Ramos (cell line): ENCODE measurements at regions not wholly inside any gene's neighbourhood (a gene's known extent, or its start where the extent isn't known, plus 50 kb on each side); places are given as distances from the start of the nearest gene placed in this dataset.
"Not testable (repeated sequence)": the region's sequence is repeated elsewhere in the genome, so short reads cannot be mapped to it uniquely, and the experiment has no call there.

Experiments
- in situ Hi-C: fragments of 300-500 bp; cut with MboI; formaldehyde crosslinking; loops from one replicate; pipeline ENCODE4 v1.14.3; 2022; ENCODE audit warnings: low sequenced_read_pairs; ENCODE audit not compliant: unreplicated experiment

DNA sequence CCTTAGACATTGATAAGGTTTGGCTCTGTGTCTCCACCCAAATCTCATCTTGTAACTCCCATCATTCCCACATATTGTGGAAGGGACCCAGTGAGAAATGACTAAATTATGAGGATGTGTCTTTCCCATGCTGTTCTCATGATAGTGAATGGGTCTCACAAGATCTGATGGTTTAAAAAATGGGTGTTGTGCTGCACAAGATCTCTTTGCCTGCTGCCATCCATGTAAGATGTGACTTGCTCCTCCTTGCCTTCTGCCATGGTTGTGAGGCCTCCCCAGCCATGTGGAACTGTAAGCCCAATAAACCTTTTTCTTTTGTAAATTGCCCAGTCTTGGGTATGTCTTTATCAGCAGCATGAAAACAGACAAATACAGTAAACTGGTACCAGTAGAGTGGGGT lies 206.1 kb upstream of the KCND2 start:
- in situ Hi-C loops: not testable (repeated sequence)

DNA sequence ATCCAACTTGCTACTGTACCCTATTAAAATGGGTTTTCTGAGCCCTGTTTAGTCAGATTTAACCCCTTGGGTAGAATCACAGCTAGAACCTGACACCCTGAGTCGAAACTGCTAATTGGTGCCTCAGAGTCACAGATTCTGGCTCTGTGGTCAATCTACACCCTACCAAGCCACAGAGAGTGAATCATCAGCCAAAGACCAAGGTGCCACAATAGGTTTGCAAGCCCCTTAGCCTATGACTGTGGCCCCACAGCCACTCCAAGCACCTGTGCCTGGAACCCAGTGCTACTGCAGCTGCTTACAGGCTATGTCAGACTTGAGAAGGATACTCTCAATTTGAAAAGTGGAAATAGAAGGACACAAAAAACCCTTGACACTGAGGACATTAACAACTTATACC lies 202.8 kb upstream of the KCND2 start:
- in situ Hi-C loops: no loop called here

DNA sequence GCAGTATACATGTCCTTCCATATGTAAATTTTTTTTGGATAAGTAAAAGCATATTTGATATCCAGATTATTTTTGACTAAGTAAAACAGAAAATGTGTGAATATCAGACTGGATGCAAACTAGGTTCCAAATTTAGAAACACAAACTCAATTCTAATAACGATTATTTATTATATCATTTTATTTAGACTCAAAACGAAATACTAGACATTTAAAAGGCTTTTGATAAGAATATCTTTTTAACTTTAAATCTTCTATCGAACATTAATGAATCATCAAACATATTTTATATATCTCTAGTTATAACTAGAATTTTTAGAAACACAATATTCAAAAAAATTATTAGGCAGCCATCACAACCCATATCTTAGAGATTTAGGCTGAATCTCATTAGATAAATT lies 195.2 kb upstream of the KCND2 start:
- in situ Hi-C loops: no loop called here

- in situ Hi-C loops: no loop called here
These were observed 194.0 kb upstream of the KCND2 start for GRCh38 chr7:120079022-120079421.

- in situ Hi-C loops: no loop called here
These were observed 193.3 kb upstream of the KCND2 start for GRCh38 chr7:120079704-120080103.

DNA sequence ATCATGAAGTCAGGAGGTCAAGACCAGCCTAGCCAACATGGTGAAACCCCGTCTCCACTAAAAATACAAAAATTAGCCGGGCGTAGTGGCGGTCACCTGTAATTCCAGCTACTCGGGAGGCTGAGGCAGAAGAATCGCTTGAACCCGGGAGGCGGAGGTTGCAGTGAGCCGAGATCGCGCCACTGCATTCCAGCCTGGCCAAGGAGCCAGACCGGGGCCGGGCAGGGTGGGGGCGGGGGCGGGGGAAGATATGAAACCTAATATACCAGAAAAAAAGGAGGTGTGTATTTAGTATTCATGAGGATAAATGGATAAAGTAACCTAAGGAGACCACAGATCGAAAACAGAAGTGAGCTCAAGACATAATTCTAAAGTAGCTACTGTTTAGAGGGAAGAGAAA lies 186.5 kb upstream of the KCND2 start:
- in situ Hi-C loops: not testable (repeated sequence)

DNA sequence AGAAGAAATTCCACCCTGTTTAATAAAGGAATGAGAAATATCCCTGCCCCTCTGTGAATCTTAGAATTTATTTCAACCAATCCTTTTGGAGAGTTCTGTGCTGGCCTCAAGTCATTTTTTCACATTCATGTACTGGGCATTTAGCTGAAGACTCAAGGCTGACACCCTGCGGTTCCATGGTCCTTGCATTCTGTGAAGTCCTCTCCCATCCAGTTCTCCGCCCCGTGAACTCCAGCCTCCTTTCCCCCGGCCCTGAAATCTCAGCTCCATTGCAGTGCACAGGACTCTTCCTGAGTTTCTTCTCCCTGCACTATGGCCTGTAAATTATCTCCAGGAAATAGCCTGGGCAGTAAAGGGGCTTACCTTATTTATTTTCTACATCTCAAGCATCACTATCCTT lies 183.0 kb upstream of the KCND2 start:
- in situ Hi-C loops: no loop called here

- in situ Hi-C loops: no loop called here
These were observed 181.2 kb upstream of the KCND2 start for GRCh38 chr7:120091807-120092206.

- in situ Hi-C loops: no loop called here
These were observed 176.0 kb upstream of the KCND2 start for GRCh38 chr7:120097020-120097419.

DNA sequence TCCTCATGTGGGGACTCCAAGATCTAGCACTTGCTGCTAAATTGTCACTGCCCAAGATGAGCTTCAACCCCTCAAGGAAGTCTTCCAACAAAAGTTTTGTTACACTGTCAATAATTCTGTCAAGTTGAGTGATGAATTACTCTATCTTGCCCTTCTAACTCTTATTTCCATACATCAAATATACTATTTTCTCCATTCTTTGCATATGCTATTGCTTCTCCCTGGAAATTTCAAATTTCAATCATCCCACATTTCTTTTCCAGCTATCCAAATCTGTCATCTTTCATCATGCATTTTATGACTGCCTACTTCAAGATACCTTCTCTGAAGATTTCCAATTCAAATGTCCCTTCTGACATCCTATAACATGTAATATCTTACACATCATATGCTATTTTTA lies 175.2 kb upstream of the KCND2 start:
- in situ Hi-C loops: no loop called here

- in situ Hi-C loops: no loop called here
These were observed 164.6 kb upstream of the KCND2 start for GRCh38 chr7:120108376-120108775.

- in situ Hi-C loops: no loop called here
These were observed 162.8 kb upstream of the KCND2 start for GRCh38 chr7:120110169-120110568.

DNA sequence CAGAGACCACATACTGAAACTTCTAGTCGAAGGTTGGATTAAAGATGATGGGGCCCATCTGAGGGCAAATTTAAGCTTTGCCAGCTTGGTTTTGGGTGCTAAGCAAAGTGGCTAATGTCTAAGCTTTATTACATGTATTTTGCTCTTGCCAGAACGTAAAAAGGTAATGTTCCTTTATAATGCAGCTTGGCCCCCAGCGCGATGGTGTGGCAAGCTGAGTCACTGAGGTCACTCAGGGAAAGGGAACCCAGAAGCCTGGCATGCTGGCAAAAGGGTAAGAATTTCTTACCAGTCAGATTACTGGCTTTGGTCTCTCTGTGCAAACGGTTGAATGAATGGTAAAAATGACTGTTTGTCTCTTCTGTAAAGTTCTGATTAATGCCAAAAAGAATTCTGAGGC lies 158.3 kb upstream of the KCND2 start:
- in situ Hi-C loops: no loop called here

DNA sequence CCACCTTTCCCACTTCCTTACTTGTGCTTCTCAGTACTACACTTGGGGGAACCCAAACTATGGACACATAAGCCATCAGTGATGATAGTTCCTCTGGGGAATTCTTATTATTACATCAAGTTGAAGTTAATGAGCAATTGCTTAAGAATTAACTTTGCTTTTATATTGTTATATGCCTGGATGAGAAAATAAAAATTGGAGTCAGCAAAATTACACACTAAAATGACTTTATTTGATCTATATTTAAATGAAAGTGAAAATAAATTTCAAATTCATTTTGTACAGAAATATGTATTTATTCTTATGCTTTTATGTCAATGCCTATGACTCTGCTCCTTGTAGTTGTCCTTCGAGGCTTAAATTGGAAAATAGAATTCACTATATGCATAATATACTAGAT lies 149.4 kb upstream of the KCND2 start:
- in situ Hi-C loops: no loop called here

- in situ Hi-C loops: no loop called here
These were observed 141.7 kb upstream of the KCND2 start for GRCh38 chr7:120131096-120131839.

- in situ Hi-C loops: no loop called here
These were observed 134.5 kb upstream of the KCND2 start for GRCh38 chr7:120138497-120138896.

DNA sequence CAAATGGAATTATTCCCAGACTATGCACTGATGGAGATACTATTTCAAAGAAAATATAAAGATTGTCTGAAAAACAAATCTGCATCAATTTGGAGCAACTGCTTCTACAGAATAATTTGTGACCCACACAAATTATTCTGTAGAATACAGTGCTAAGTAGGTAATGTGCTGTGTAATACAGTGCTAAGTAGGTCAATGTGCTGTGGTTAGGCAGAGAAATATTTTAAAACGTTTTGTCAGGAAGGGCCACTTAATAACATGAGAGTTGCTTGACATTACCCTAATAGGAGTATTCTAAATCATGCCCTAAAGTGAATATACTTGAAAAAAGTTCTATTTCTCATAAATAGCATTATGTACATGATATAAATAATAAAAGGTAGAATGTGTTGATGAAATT lies 116.5 kb upstream of the KCND2 start:
- in situ Hi-C loops: no loop called here

GRCh38 chr7:120160166-120160565 lies 112.8 kb upstream of the KCND2 start:
- in situ Hi-C loops: no loop called here

DNA sequence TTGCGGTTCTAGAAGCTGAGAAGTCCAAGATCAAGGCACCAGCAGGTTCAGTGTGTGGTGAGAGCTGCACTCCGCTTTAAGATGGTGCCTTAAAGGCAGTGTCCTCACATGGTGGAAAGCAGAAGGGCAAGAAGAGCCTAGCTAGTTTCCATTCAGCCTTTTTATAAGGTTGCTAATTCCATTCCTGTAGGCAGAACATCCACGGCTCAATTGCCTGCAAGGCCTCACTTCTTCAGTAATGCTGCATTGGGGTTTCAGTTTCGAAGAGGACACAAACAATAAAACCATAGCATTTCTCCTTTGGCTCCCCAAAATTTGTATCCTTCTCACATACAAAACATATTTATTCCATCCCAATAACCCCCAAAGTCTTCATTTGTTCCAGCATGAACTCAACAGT lies 109.5 kb upstream of the KCND2 start:
- in situ Hi-C loops: no loop called here

GRCh38 chr7:120165227-120165626 lies 107.7 kb upstream of the KCND2 start:
- in situ Hi-C loops: no loop called here

DNA sequence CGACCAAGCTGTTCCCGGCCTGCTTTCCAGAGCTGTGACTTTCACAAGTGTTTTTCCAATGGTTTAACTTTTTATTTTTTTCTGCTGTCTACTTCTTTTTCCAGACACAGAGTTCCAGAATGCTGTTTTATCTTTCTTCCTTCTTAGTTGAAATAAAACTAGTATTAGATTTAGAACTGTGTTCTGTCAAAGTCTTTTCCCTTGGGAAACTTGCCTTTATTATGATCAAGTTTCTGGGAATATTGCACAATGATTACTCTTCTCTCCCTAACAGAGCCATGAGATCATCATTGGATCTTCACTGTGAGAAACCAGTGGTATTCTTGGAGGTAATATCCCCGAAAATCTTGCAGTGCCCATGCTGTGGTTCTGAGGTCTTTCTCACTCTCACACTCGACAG lies 104.9 kb upstream of the KCND2 start:
- in situ Hi-C loops: no loop called here

- in situ Hi-C loops: no loop called here
These were observed 102.8 kb upstream of the KCND2 start for GRCh38 chr7:120169996-120170783.
